Stomach (tissue), 4 donors: ENCODE measurements at regions not wholly inside any gene's neighbourhood (a gene's known extent, or its start where the extent isn't known, plus 50 kb on each side); places are given as distances from the start of the nearest gene placed in this dataset.

ENCODE experiments used
- CTCF ChIP-seq, 7 experiments: fragments of 450-650 bp in 4 of 7; fragments of 200-600 bp in 3 of 7; sonication (generic) in 3 of 7; IDR thresholded peaks; one replicate each; pipeline ENCODE4 v1.5.1; 2016 to 2019; ENCODE audit warnings: antibody characterized with exemption in 7 of 7, control low read depth in 2 of 7, mild to moderate bottlenecking in 1 of 7
- EP300 ChIP-seq: sonication (generic); formaldehyde crosslinking; IDR thresholded peaks from one replicate; pipeline ENCODE4 v1.6.1; 2017; ENCODE audit warnings: antibody characterized with exemption
- POLR2A ChIP-seq, 4 donors: fragments of 450-650 bp; IDR thresholded peaks; one replicate each; pipeline ENCODE4 v1.6.1; 2016; ENCODE audit warnings: antibody characterized with exemption in 4 of 4, control low read depth in 2 of 4, mild to moderate bottlenecking in 1 of 4, moderate library complexity in 1 of 4
- POLR2AphosphoS5 ChIP-seq, 3 donors: sonication (generic); formaldehyde crosslinking; IDR thresholded peaks; one replicate each; pipeline ENCODE4 v1.6.1; 2016; ENCODE audit warnings: antibody characterized with exemption in 3 of 3

DNA sequence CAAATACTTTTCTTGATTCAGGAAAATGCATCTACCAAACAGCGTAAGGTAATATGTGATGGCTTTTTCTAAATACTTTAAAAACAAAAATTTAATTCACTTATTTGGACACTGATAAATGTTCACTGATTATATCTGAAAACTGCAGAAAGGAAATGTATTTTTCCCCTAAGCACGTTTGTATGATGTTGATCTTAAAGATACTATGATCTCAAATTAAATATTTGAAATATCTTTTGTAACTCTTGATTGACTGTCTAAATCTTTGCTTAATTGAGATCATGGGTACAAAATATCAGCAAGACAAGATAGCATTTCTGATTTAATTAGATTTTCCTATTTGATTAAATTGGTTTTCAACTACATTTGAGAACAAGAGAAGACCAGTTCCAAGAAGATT is 281.0 kb upstream of the UGT8 start:
- TF ChIP-seq POLR2A (IDR thresholded peaks at IDR 0.05) (no peak), CTCF (IDR thresholded peaks at IDR 0.05) (no peak), POLR2AphosphoS5 (IDR thresholded peaks at IDR 0.05) (no peak), EP300 (no peak)
